GM21717 (cell line): ENCODE measurements at regions not wholly inside any gene's neighbourhood (a gene's known extent, or its start where the extent isn't known, plus 50 kb on each side); places are given as distances from the start of the nearest gene placed in this dataset.
"Not testable (repeated sequence)": the region's sequence is repeated elsewhere in the genome, so short reads cannot be mapped to it uniquely, and the experiment has no call there.

Experiments used
- ATAC-seq: cut with Tn5 transposase; IDR thresholded peaks from one replicate; pipeline ENCODE4 v1.9.1; 2021; ENCODE audit warnings: mild to moderate bottlenecking, moderate library complexity; ENCODE audit not compliant: unreplicated experiment

DNA sequence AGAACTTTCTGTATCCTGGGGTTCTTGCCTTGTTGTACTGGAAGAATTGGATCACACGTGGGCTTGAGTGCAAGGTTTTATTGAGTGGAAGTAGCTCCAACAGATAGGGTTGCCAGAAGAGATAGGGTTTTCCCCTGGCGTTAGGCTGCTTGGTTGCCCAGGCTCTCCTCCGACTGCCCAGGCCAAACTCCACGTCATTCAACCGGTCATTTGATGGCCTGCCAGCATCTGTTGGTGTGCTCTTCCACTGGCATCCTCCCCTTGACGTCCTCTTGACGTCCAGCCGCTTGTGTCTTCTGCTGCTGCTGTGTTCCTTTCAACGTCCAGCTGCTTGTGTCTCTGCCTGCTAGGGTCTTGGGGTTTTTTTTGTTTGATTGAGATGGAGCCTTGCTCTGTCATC, 111.2 kb upstream of the XIST start:
- ATAC-seq, result no peak

DNA sequence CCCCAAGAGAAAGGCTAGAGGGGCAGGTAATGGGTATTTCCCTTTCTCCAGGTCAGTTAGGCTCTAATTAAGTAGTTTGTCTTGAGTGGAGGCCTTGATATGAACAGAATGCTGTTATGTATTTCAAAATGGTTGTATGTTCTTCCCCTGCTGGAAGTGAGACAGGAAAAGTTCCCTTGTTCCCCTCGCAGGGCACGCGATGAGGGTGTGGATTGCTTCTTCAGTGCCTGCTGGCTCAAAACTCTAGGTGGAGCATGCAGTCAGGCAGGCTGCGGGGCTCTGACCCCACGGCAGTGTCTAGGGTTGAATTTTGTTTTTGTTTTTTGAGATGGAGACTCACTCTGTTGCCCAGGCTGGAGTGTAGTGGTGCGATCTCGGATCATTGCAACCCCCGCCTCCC, 110.4 kb upstream of the XIST start:
- ATAC-seq, result no peak

DNA sequence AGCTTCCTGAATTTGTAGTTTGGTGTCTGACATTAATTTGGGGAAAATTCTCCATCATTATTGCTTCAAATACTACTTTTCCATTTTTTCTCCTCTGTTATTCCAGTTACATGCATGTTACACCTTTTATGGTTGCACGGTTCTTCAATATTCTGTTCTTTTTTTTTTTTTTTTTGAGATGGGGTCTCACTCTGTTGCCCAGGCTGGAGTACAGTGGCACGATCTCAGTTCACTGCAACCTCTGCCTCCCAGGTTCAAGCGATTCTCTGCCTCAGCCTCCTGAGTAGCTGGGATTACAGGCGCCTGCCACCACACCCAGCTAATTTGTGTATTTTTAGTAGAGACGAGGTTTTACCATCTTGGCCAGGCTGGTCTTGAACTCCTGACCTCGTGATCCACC, 109.4 kb upstream of the XIST start:
- ATAC-seq, result not testable (repeated sequence)

DNA sequence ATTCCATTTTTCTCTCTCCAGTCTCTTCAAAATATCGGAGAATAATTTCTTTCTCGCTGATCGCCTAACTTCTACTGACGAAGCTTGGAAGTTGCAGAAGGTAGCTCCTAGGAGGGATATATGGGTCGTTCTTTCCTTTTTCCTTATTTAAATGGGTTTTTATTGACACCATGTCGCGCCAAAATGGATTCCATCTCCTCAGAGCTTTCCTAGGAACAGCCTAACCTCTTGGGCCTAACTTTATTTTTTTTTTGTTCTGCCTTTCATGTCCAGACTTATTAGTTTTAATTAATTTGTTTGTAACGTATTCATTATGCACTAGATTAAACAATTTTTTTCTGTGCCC, 92.0 kb upstream of the XIST start:
- no peak for ATAC-seq

DNA sequence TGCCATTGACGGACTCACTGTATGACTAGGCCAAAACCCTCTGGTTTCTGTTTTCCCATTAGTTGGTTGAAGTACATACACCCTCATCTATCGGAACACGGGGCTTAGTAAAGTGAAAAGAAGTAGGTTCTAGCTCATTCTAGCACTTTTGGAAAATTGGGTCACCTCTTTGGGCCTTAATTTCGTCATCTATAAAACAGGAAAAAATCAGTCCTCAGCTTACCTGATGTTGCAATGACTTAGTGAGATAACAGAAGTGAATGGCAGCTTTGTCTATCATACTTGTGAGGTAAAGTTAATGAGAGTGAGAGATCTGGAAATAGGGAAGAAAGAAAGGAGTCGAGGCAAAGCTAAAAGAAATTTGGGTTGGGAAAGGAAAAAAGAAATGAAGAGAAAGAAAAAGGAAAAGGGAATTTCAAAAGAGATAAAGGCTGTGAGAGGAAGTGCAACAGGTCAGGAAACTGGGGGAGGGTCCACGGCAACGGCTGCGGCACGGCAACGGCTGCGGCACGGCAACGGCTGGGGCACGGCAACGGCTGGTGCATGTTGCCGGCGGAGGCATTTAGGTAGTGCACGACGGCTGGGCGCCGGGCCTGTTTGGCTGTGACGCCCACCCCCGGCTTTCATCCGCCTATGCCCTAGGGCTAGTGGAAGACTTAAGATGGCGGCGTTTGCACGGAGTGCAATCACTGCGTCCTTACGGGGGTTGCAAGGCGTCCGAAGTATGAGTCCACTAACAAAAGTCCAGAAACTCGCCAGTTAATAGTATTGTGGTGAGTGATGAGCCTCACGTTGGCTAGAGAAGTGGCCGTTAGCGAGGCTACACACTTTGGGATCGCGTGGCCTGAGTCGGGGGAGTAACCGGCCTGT, 91.4 kb upstream of the XIST start:
- peak; percentile 98 for ATAC-seq

- no peak for ATAC-seq
These were observed 88.5 kb upstream of the XIST start for GRCh38 chrX:73940893-73941470.

GRCh38 chrX:73937843-73938242, 85.3 kb upstream of the XIST start:
- ATAC-seq, result not testable (repeated sequence)

DNA sequence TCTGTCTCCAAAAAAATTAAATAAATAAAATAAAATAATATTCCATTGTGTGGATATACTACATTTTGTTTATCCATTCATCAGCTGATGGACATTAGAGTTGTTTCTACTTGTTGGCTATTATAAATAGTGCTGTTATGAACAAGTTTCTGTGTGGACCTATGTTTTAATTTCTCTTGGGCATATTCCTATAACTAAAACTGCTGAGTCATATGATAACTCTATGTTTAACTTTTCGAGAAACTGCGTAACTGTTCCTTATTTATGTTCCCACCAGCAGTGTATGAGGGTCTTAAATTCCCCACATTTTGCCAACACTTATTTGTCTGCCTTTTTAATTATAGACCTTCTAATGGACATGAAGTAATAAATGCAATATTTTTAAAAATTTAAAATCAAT, 80.0 kb upstream of the XIST start:
- no peak for ATAC-seq

GRCh38 chrX:73930300-73930699, 77.8 kb upstream of the XIST start:
- no peak for ATAC-seq

DNA sequence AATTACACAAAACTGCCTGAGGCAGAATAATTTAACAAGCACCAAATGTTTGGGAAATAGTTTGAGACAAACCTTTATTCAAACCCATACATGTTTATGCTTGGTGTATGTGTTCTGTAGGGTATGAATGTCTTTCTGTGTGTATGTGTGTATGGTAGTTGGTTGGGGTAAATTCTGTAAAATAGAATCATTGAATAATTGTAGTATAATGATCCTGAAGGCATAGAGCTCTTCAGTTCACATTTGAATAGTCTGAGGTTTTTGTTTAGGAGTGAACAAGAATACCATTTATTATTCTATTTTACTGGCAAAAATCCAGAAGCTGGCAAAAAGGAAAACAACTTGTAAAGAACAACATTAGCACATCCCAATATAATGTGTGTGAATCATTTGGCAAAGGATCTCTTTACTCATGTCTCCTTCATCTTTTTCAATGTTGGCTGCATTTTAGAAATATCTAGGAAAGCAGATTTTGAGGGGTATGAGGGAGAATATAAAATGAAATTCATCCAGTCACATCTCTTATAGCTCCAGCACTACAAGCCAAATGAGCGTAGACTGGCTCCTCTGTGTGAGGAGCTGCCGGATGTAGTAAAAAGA, 70.4 kb upstream of the XIST start:
- ATAC-seq, result no peak

DNA sequence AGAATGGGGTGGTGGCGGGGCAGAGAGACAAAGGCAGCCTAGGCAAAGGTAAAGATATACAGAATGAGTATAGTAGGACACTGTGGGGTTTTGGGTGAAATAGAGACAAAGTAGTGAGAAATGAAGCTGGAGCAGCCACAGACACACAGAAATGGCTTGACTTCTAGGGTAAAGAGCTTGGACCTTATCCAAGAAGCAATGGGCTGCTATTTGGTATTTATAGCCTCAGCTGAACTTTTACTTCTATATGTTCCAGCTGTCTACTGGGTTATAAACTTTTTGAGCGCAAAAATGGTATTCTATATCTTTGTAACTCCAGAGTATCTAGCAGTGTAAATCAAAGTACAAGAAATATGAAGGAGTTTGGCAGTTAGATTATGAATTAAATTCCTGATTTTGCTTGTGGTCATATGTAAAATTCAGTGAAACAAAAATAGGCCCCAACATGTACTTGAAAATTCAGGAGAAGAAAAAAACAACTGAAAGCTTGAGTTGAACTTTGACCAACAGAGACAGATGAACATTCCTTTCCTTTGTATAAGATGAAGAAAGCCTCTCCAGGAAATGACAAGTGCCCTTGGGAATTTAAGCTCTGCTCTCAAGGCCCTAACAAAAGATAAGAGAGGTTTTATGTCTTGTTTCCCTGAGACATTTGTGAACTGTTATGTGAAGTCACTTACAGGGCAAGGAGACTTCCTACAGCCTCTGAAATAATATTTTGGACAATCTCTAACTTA, 64.6 kb upstream of the XIST start:
- ATAC-seq, result no peak

GRCh38 chrX:73916489-73916888, 64.0 kb upstream of the XIST start:
- ATAC-seq, result no peak

DNA sequence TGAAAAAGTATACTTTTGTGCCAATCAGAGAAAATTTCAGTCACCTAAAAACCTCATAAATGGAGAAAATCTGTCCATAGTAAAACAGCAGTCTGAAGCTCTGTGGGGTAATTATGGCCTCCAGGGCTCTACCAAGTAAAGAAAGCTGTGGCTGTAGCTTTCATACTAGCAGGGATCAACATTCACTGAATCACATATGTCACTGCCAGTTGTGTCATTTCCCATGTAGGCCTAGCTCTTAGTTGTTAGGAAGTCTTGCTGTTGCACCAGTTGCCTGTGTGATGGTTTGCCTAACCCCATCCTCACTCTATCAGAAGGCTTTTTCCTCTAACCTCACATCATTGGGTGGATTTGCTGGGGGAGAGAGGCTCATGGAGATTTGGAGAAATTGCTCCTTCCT, 62.3 kb upstream of the XIST start:
- ATAC-seq, result not testable (repeated sequence)

- ATAC-seq, result no peak
These were observed 61.1 kb upstream of the XIST start for GRCh38 chrX:73913580-73913979.

DNA sequence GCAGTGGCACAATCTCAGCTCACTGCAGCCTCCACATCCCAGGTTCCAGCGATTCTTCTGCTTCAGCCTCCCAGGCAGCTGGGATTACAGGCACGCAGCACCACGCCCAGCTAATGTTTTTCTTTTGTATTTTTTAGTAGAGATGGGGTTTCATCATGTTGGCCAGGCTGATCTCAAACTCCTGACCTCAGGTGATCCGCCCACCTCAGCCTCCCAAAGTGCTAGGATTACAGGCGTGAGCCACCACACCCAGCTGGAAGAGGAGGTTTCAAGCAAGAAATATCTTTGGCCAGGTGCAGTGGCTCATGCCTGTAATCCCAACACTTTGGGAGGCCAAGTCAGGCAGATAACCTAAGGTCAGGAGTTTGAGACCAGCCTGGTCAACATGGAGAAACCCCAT, 59.4 kb upstream of the XIST start:
- ATAC-seq, result not testable (repeated sequence)

DNA sequence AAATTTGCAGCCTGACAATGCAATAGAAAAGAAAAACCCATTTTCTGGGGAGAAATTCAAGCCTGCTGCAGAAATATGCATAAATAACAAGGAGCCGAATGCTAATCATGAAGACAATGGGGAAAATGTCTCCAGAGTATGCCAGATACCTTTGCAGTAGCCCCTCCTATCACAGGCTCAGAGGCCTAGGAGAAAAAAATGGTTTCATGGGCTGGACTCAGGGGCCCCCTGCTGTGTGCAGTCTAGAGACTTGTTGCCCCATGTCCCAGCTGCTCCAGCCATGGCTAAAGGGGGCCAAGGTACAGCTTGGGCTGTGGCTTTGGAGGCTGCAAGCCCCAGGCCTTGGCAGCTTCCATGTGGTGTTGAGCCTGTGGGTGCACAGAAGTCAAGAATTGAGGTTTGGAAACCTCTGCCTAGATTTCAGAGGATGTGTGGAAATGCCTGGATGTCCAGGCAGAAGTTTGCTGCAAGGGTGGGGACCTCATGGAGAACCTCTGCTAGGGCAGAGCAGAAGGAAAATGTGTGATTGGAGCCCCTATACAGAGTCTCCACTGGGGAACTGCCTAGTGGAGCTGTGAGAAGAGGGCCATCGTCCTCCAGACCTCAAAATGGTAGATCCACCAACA, 53.3 kb upstream of the XIST start:
- ATAC-seq, result not testable (repeated sequence)

- no peak for ATAC-seq
These were observed 51.4 kb upstream of the XIST start for GRCh38 chrX:73903941-73904340.
